NCI-H526 treated with DMSO at 0.1 percent for 48 hours (cell line): ENCODE measurements at regions not wholly inside any gene's neighbourhood (a gene's known extent, or its start where the extent isn't known, plus 50 kb on each side); places are given as distances from the start of the nearest gene placed in this dataset.

Experiments
- DNase-seq: peaks from one replicate; lab custom pipeline; 2025; lab: John Stamatoyannopoulos, UW

DNA sequence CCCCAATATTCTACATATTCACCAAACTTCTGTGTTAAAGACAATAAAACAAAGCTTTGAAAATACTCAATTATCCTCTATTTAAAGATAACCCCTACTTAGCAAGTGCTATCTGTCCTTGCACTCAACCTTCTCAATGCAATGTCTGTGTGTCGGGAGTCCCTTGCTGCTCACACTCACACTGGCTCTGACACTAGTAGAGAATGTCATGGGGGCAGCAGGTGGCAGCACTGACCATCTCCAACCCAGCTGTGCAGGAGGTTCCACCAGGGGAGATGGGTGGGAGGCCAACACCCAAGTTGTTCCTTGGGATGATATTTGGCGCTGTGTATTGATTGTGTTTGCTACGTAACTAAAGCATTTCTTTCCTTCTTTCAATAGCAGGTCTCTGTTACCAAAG, 59.4 kb upstream of the SIMC1 start:
- DNase-seq: no peak

DNA sequence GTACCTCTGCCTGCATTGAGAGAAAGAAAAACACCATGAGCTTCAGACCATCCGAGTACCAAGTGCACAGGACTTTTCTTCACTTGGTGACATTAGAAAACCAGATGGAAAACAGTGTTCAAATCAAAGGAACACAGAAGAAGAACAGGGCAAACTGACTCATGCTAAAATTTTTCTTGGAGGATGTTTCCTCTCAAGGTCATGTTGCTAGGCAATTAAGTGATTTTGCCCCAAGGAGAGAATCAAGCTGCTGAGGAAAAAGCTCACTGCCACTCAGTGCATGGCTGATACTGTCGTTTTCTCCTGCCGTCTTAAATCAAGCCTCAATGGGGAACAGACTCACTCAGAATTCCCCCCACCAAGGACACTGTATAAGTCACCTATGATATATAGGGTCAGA, 57.9 kb upstream of the SIMC1 start:
- no peak for DNase-seq

DNA sequence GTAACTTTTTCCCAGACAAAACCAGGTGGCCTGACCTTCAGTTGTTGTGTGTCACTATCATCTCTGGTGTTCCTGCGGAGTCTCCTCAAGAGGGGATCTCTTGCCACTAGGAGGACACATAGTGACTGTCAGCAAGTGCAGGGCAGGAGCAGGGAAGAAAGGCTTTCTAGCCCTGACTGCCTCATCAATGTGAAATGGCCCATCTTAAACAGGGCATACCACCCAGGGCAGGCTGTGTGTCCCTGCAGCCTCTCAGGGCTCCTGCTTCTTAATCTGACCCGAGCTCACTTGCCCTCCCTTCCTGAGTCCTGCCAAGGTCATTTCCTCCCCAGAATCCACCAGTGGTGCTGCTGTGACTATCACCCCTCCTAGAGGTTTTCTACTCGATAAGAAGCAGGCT, 57.4 kb upstream of the SIMC1 start:
- DNase-seq: no peak

DNA sequence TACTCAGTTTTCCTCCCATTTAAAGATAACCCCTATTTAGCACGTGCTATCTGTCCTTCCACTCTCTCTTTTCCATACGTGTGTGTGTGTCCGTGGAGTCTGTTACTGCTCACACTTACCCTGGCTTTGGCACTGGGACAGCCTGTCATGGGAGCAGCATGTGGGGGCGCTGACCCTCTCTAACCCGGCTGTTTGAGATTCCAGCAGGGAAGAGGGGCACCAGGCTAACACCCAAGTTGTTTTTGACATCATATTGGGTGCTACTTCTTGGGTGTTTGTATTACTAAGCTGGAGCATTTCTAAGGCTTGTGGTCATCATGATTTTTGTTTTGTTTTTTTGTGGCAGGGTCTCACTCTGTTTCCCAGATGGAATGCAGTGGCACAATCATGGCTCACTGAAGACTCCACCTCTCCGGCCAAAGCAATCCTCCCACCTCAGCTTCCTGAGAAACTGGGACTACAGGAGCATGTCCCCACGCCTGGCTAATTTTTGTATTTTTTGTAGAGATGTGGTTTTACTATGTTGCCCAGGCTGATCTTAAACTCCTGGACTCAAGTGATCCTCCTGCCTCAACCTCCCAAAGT, 56.9 kb upstream of the SIMC1 start:
- DNase-seq: no peak

DNA sequence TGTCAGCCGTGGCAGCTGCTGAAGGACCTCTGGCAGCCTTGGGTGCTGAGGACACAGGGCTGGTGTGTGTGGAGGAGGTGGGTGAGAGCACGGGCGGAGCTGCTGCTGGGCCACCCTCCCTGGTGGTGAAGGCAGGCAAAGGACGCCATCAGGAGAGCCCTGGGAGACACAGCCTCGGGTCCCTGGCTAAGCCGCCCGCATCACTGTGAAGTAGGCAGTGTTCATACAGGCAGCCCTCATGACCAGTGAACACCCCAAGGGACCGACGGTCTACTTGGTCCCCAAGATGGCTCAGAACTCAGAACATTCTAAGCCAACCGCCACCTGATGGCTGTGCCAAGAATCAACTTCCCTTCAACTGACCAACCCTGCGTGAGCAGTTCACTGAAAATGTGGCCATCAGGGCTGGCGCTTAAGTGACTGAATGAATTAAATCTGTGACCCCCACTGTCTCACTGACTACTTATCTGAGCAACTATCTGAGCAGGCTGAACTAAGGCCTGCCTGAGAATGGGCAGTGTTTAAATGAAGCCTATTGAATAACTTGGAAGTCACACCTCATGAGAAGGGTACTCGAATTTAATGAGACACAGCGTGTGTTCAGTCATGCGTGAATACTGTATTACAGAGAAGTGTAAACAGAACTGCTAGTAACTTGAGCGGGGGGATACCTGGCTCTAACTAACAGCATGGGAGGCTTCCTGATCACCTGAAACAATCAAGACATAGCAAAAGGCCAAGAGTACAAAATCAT, 54.7 kb upstream of the SIMC1 start:
- DNase-seq: peak; percentile 78

DNA sequence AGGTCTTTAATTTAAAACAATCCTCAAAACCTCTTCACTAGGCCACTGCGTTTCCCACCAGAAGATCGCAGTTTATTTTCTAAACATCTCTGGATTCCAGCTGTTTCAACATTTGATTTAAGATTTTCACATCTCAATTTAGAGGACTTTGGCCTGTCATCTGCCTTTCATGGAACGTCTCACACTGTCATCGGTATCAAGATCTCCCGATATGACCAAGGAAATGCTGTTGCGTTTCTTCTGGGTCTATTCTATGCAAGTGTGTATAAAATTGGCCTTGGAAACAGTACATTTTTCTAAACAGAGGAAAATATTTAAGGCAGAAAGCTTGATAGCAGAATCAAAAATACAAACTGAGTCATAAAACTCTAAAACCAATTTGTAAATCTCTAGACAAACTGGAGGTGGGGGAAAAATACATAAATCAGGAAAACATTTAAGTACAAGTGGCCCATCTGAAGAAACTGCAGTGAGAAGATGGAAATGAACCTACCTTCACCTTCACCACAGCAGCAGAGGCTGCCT, 53.6 kb upstream of the SIMC1 start:
- DNase-seq: no peak

DNA sequence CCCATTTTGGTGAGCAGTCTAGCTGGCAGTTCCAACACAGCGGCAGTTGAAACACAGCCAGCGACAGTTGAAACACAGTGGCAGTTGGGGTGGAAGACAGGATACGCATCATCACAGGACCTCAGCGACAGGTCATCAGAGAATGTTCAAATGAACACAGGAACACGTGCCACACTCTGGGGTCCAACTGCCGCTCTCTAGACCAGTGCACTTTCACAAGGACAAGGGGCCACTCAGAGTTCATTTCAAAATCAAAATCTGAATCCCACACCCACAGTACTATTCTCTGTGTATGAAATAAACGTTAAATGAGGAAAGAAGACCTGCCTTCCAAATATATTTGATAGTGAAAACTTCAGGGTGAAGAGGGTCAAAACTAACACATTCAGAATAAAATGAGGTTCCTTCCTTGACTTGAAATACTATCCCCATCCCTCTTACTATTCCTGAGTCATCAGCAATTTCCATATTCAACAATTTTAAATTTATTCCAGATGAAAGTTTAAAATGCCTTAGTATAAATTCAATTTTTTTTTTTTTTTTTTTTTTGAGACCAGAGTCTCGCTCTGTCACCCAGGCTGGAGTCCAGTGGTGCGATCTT, 53.0 kb upstream of the SIMC1 start:
- DNase-seq: peak; percentile 37

DNA sequence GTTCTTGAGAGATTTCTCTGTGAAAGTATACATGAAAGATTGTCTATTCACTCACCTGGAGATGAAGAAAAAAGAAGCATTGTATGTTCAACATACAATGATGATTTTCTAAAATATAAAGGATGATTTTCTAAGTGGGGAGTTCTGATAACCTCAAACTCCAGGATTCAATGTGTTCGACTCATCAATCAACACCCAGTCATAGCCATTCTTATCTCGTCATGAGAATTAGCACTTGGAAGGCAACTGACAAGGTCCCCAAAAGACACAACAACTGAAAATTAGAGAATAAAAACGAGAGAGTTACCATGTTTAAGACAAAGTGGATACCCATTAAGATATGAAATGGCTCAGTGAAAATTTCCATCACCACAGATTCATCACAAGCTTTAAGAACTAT, 52.1 kb upstream of the SIMC1 start:
- DNase-seq: no peak

DNA sequence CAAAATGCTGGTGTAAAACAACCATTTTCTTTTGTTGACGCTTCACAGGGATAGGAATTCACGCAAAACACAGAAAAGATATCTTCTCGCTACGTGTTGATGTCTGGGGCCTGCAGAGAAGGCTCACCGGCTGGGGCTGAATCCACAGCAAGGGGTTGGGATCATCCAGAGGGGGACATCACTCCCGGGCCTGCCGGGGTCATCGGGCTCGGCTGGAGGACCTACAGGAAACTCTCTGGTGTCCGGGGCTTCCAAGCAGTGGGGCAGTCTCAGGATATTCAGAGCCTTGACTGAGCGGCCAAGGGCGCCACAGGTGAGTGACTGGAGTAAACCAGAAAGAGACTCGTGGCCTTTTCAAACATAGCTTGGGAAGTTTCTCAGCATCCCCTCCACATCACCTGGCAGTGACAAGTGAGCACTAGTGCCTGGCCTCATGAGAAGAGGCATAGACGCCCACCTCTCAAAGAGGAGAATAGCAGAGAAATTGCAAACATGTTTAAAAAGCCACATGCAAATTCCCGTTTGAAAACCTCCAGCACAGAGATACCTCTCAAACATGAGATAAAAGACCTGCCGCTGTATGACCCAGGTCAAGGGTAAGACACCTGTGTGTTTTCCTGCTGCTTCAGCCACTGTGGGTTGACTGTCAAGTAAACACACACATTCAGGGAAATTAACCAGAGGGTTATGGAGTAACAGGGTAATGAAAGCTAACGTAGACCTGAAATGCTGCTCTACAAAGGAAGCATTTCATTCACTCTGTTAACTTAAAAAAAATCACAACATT, 50.8 kb upstream of the SIMC1 start:
- peak; percentile 83 for DNase-seq

DNA sequence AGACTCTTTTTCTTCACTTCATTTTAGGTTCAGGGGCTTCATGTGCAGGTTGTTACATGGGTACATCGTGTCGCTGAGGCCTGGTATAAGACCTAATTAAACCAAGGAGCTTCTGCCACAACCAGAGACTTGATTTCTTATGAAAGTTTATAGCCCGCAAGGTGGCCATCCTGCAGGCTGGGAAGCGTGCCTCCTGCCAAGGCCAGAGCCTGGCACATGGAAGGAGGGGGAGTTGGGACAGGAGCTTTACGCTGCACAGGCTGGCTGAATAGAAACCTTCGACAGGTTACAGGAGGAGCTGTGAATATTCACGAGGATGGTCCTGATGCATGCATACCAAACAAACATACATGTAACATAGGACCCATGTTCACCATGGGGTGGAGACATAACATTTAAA, 50.1 kb upstream of the SIMC1 start:
- DNase-seq: peak; percentile 24
